ENCODE measurements at regions not wholly inside any gene's neighbourhood (a gene's known extent, or its start where the extent isn't known, plus 50 kb on each side); places are given as distances from the start of the nearest gene placed in this dataset.

- Mint-ChIP-seq H3K27ac (ENCODE audit: unreplicated experiment) (no peak overlapping the region), H3K4me1 (peaks cover 11% of the 10 kb centered on the region), H3K9me3 (peaks cover 12% of the 10 kb centered on the region), H3K4me3 (no peak overlapping the region), H3K36me3 (ENCODE audit: low read depth) (no peaks in the 10 kb centered on the region), H3K27me3 (ENCODE audit: low read depth) (no peaks in the 10 kb centered on the region)
- DNase-seq (ENCODE audit: low read depth, low spot score), result no peak
- TF ChIP-seq CTCF (conservative IDR thresholded peaks at IDR 0.05), result no peak
These were observed 338.0 kb downstream of the OSR1 start for GRCh38 chr2:19020144-19021099.

- Mint-ChIP-seq H3K4me3 (no peak overlapping the region), H3K27me3 (ENCODE audit: low read depth) (no peaks in the 10 kb centered on the region), H3K9me3 (peaks cover 4% of the 10 kb centered on the region), H3K36me3 (ENCODE audit: low read depth) (peaks cover 3% of the 10 kb centered on the region), H3K27ac (ENCODE audit: unreplicated experiment) (no peak overlapping the region), H3K4me1 (no peaks in the 10 kb centered on the region)
- DNase-seq (ENCODE audit: low read depth, low spot score), result no peak
- no peak for TF ChIP-seq CTCF (conservative IDR thresholded peaks at IDR 0.05)
These were observed 348.9 kb downstream of the OSR1 start for GRCh38 chr2:19009510-19009909.

- no peak for DNase-seq (ENCODE audit: low read depth, low spot score)
- no peak for TF ChIP-seq CTCF (conservative IDR thresholded peaks at IDR 0.05)
- no peaks in the 10 kb centered on the region for H3K27me3 Mint-ChIP-seq (ENCODE audit: low read depth)
- H3K27ac Mint-ChIP-seq (ENCODE audit: unreplicated experiment), result no peak overlapping the region
- no peaks in the 10 kb centered on the region for H3K4me1 Mint-ChIP-seq
- H3K4me3 Mint-ChIP-seq, result no peak overlapping the region
- no peaks in the 10 kb centered on the region for H3K9me3 Mint-ChIP-seq
- no peaks in the 10 kb centered on the region for H3K36me3 Mint-ChIP-seq (ENCODE audit: low read depth)
These were observed 354.9 kb downstream of the OSR1 start for GRCh38 chr2:19003554-19003953.

- Mint-ChIP-seq H3K27ac (ENCODE audit: unreplicated experiment) (no peak overlapping the region), H3K27me3 (ENCODE audit: low read depth) (no peaks in the 10 kb centered on the region), H3K4me3 (no peak overlapping the region), H3K4me1 (no peaks in the 10 kb centered on the region), H3K36me3 (ENCODE audit: low read depth) (no peaks in the 10 kb centered on the region), H3K9me3 (no peaks in the 10 kb centered on the region)
- no peak for DNase-seq (ENCODE audit: low read depth, low spot score)
- TF ChIP-seq CTCF (conservative IDR thresholded peaks at IDR 0.05), result no peak
These were observed 357.6 kb downstream of the OSR1 start for GRCh38 chr2:19000776-19001175.

GRCh38 chr2:18999198-18999597 lies 359.2 kb downstream of the OSR1 start:
- Mint-ChIP-seq H3K27ac (ENCODE audit: unreplicated experiment) (no peak overlapping the region), H3K9me3 (no peaks in the 10 kb centered on the region)
- TF ChIP-seq CTCF (conservative IDR thresholded peaks at IDR 0.05), result no peak

More at GRCh38 chr2:18999198-18999597, 359.2 kb downstream of the OSR1 start:
- no peaks in the 10 kb centered on the region for H3K4me1 Mint-ChIP-seq
- no peaks in the 10 kb centered on the region for H3K36me3 Mint-ChIP-seq (ENCODE audit: low read depth)
- no peaks in the 10 kb centered on the region for H3K27me3 Mint-ChIP-seq (ENCODE audit: low read depth)
- no peak overlapping the region for H3K4me3 Mint-ChIP-seq
- no peak for DNase-seq (ENCODE audit: low read depth, low spot score)

Data from neural crest cell (in vitro differentiated cells).